Large intestine (tissue), 3 donors: ENCODE measurements at regions not wholly inside any gene's neighbourhood (a gene's known extent, or its start where the extent isn't known, plus 50 kb on each side); places are given as distances from the start of the nearest gene placed in this dataset.
"Not testable (repeated sequence)": the region's sequence is repeated elsewhere in the genome, so short reads cannot be mapped to it uniquely, and the experiment has no call there.

Experiments
- DNase-seq, 2 donors: peaks; one replicate each; pipeline versions ENCODE4 v3.0.0 to v3.0.0-alpha.2; 2013
- H3K27ac ChIP-seq: one replicate; pipeline ENCODE4 v1.5.1; 2013; ENCODE audit warnings: low read length
- H3K27me3 ChIP-seq: 2 replicates; pipeline ENCODE4 v1.6.1; 2013; ENCODE audit warnings: low read length; ENCODE audit not compliant: control insufficient read depth, insufficient read depth
- H3K36me3 ChIP-seq: 2 replicates; pipeline ENCODE4 v1.6.1; 2013; ENCODE audit warnings: low read length; ENCODE audit not compliant: control insufficient read depth, insufficient read depth
- H3K4me1 ChIP-seq: one replicate; pipeline ENCODE4 v1.6.1; 2013; ENCODE audit warnings: low read length; ENCODE audit not compliant: control insufficient read depth, insufficient read depth
- H3K4me3 ChIP-seq: one replicate; pipeline ENCODE4 v1.5.1; 2013; ENCODE audit warnings: low read length
- H3K9me3 ChIP-seq: one replicate; pipeline ENCODE4 v1.6.1; 2013; ENCODE audit warnings: mild to moderate bottlenecking, low read depth, low read length, moderate library complexity; ENCODE audit not compliant: control insufficient read depth
- WGBS: methylation state at CpG from one replicate; pipeline ENCODE4 v1.1.5; 2013; ENCODE audit warnings: low lambda C conversion rate; ENCODE audit not compliant: insufficient coverage; 5-methylcytosine and 5-hydroxymethylcytosine counted together

DNA sequence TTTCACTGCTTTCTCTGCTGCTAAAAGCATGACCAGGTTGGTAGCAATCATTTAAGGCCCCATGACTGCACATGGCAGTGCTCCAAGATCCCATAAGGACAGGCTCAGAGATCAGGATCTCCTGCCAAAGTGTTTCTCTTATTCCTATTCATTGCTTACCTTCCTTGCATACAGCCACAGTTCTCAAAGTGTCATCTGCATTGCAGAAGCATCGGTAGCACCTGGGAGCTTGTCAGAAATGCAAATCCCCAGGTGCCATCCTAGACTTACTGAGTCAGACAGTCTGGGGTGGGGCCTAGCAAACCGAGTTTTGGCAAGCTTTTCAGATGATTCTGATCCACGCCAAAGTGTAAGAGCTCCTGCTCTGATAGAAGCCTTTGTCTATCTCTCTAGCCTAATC lies 489.0 kb upstream of the AUTS2 start:
- no peak overlapping the region for H3K4me3 ChIP-seq
- H3K27ac ChIP-seq, result no peak overlapping the region
- no peaks in the 10 kb centered on the region for H3K4me1 ChIP-seq
- no peak for DNase-seq
- WGBS, result no CpG with 5 or more reads among the region's 3 CpGs
- H3K9me3 ChIP-seq, result no peaks in the 10 kb centered on the region
- H3K27me3 ChIP-seq, result no peaks in the 10 kb centered on the region
- no peaks in the 10 kb centered on the region for H3K36me3 ChIP-seq

DNA sequence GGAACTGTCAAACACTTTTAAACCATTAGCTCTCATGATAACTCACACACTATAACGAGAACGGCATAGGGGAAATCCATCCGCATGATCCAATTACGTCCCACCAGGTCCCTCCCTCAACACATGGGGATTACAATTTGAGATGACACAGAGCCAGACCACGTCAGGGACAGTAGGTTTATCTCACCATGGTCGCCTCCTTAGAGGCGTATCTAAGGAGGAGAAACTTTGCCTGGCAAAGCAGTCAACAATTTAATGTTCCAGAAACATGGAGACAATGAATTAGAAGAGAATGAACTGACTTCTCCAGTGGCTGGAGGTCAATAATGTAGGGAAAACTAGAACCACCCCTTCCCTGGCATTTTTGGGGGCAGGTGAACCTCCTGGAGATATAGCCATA lies 488.4 kb upstream of the AUTS2 start:
- Histone ChIP-seq H3K4me3 (no peak overlapping the region), H3K9me3 (no peaks in the 10 kb centered on the region), H3K36me3 (no peaks in the 10 kb centered on the region), H3K27ac (no peak overlapping the region), H3K27me3 (no peaks in the 10 kb centered on the region), H3K4me1 (no peaks in the 10 kb centered on the region)
- whole genome bisulfite sequencing, result 60% methylated on average over 1 of the region's 7 CpGs
- no peak for DNase-seq

DNA sequence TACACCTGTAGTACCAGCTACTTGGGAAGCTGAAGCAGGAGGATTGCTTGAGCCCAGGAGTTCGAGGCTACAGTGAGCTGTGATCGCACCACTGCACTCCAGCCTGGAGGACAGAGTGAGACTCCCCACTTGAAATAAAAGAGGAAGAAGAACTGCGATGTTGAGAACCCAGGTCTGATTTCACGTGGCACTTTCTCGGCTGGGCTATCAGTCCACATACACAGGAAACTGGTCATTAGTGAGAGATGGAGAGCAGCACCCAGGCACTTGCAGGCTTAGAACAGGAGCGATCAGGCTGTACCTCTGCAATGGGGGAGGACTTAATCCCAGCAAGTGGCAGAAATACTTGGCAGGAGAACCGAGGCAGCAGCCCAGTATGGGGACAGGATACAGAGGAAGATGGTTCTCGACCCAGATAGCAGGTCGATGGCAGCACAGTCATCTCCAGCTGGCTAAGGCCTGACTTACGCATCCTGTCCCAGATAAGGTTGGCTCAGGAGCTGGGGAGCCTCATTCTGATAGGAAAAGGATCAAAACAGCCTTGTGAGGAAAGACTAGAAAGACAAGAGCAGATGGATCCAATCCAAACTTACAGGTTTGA lies 487.7 kb upstream of the AUTS2 start:
- WGBS, result no CpG with 5 or more reads among the region's 10 CpGs

DNA sequence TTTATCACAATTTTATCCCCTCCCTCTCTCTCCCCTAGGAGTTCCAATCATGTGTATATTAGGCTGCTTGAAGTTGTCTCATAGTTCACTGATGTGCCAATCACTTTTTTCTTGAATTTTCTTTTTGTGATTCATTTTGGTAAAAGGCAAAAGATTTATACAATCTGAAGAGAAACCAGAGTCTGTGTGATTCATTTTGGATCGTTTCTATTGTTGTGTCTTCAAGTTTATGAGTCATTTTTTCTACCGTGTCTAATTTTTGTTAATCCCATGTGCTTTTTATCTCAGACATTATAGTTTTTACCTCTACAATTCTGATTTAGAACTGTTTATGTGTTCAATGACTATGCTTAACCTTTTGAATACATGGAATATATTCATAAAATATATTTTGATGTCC lies 483.9 kb upstream of the AUTS2 start:
- H3K27me3 ChIP-seq, result no peaks in the 10 kb centered on the region
- no peaks in the 10 kb centered on the region for H3K36me3 ChIP-seq
- H3K9me3 ChIP-seq, result no peaks in the 10 kb centered on the region
- no peak overlapping the region for H3K27ac ChIP-seq
- WGBS, result 100% methylated on average over 1 of the region's 2 CpGs
- H3K4me1 ChIP-seq, result no peaks in the 10 kb centered on the region
- DNase-seq, result no peak
- no peak overlapping the region for H3K4me3 ChIP-seq

More for the DNA sequence above, 487.7 kb upstream of the AUTS2 start:
- no peak for DNase-seq
- Histone ChIP-seq H3K36me3 (no peaks in the 10 kb centered on the region), H3K4me3 (no peak overlapping the region), H3K9me3 (no peaks in the 10 kb centered on the region), H3K27ac (no peak overlapping the region), H3K4me1 (no peaks in the 10 kb centered on the region), H3K27me3 (no peaks in the 10 kb centered on the region)

DNA sequence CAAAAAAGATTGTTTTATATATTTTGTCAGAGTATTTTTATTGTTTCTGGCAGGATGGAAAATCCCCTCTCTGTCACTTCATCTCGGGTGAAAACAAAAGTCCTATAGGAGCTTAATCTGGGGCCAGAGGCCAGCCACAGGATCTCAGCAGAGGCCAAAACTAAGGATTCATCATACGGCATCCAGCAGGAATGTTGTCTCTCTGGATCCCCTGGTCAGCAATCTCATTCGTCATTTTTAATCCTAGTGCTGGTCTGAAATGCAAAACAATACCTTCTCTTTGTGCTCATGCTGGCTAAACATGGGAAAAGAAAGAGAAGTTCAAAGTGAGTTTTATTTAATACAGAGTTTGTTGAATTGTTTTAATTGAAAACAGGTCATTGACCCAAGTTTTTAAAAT lies 482.5 kb upstream of the AUTS2 start:
- no peaks in the 10 kb centered on the region for H3K27me3 ChIP-seq
- DNase-seq, result no peak
- no peaks in the 10 kb centered on the region for H3K9me3 ChIP-seq
- no peak overlapping the region for H3K27ac ChIP-seq
- no peaks in the 10 kb centered on the region for H3K4me1 ChIP-seq
- H3K4me3 ChIP-seq, result no peak overlapping the region
- H3K36me3 ChIP-seq, result no peaks in the 10 kb centered on the region
- WGBS, result no CpG with 5 or more reads among the region's 3 CpGs

DNA sequence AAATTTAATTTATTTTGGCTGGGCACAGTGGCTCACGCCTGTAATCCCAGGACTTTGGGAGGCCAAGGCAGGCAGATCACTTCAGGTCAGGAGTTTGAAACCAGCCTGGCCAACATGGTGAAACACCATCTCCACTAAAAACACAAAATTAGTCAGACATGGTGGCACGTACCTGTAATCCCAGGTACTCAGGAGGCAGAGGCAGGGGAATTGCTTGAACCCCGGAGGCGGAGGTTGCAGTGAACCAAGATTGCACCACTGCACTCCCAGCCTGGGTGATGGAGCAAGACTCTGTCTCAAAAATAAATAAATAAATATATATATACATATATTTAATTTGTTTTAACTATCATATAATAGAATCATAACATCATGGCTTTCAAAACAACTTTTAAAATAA lies 482.1 kb upstream of the AUTS2 start:
- not testable (repeated sequence) for H3K9me3 ChIP-seq, H3K4me3 ChIP-seq, H3K27ac ChIP-seq, H3K27me3 ChIP-seq, DNase-seq, H3K4me1 ChIP-seq, H3K36me3 ChIP-seq
- no CpG with 5 or more reads among the region's 4 CpGs for WGBS

DNA sequence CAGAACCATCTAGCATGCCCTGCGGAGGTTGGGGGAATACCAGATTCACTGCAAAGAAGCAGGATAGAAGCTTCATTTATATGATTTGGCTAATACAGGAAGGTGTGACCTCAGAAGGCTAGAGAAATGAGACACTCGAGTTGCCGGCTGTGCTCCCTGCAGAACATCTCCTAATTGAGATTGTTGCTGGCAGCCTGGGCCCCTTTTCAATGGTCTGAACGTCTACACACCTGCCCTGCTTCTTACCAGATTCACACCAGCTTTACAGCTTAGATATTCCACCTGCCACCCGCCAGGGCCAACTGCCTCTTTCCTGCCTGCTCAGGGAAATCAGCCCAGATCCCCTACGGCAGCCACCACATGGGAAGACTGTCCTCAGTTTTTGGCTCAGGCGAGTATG lies 475.3 kb upstream of the AUTS2 start:
- H3K9me3 ChIP-seq, result no peaks in the 10 kb centered on the region
- WGBS, result no CpG with 5 or more reads among the region's 7 CpGs
- no peaks in the 10 kb centered on the region for H3K4me1 ChIP-seq
- no peaks in the 10 kb centered on the region for H3K36me3 ChIP-seq
- H3K27ac ChIP-seq, result no peak overlapping the region
- H3K27me3 ChIP-seq, result no peaks in the 10 kb centered on the region
- no peak for DNase-seq
- no peak overlapping the region for H3K4me3 ChIP-seq

DNA sequence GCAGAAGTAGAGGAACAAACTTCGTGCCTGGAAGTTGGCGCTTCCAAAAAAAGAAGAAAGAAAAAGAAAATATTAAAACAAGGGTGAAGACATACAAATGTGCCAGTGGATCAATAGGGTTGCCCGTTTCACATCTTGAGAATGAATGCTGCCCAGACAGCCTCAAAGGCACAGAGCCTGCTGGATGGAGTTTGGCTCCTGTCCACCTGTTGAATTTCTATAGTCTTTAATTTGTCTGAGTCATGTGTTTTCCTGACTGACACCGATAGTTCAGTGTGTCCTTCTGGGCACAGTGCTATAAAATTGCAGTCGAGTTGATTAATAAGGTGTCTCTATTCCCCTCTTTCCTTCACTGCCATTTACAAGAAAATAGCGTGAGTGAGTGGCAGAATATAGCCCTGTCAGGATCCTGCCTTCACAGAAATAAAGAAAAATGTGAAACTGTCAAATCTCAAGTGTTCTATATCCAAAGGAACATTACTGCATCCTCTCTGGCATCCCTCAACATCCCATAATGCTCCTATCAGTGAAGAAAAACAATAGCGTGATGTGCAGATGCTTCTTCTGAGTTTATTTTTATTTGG lies 471.3 kb upstream of the AUTS2 start:
- Histone ChIP-seq H3K27ac (no peak overlapping the region), H3K9me3 (no peaks in the 10 kb centered on the region), H3K27me3 (no peaks in the 10 kb centered on the region), H3K4me1 (no peaks in the 10 kb centered on the region), H3K4me3 (no peak overlapping the region), H3K36me3 (no peaks in the 10 kb centered on the region)
- no peak for DNase-seq
- 69% methylated on average over 2 of the region's 7 CpGs for WGBS

DNA sequence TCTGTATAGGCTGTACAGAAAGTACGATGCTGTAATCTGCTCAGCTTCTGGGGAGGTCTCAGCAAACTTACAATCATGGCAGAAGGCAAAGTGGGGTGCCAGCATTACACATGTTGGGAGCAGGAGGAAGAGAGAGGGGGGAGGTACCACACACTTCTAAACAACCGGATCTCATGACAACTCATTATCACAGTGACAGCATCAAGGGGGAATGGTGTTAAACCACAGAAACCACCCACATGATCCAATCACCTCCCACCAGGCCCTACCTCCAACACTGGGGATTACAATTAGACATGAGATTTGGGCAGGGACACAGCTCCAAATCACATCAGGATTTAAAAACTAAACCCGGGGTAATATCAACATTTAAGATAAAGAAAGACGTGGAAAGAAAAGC lies 468.8 kb upstream of the AUTS2 start:
- Histone ChIP-seq H3K27me3 (peaks cover 2% of the 10 kb centered on the region), H3K27ac (no peak overlapping the region), H3K36me3 (no peaks in the 10 kb centered on the region), H3K4me3 (no peak overlapping the region), H3K9me3 (no peaks in the 10 kb centered on the region), H3K4me1 (no peaks in the 10 kb centered on the region)
- WGBS, result 81% methylated on average over 3 of the region's 4 CpGs
- no peak for DNase-seq

DNA sequence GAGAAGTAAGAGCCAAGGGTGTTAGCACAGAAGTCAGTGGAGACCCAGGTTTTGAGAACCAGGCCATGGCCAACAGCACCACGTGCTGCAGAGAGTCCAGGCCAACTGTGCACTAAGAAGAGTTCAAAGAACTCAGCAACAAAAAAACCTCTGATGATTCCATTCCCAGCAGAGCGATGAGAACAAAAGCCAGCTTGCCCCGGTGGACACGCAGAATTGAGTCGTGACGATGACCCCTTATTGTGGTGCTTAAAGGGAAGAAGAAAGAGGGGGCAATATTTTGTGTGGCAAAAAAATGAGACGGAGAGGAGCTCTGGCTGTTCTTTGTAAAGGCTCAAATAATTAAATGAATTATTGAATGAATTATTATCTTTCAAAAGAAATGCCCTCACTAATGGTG lies 468.3 kb upstream of the AUTS2 start:
- no peak for DNase-seq
- Histone ChIP-seq H3K4me1 (no peaks in the 10 kb centered on the region), H3K27ac (no peak overlapping the region), H3K9me3 (no peaks in the 10 kb centered on the region), H3K4me3 (no peak overlapping the region), H3K27me3 (peaks cover 2% of the 10 kb centered on the region), H3K36me3 (no peaks in the 10 kb centered on the region)
- 71% methylated on average over 4 of the region's 7 CpGs for WGBS

DNA sequence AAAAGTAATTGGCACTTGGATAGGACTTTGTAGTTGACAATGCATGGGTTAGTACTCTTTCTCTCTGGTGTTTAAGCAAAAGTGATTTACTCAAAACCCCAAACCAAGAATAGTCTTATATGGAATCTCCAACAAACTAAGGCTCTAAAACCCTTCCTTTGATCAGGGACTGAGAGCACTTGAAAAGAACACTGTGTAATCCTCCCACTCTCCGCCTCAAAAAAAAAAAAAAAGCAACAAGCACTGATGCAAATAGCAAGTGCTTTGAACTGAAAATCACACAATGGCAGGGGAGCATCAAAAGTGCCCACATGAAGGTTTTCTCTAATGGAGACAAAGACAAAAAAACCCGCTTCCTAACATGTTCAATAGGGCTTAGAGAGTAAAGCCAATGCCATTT lies 467.9 kb upstream of the AUTS2 start:
- Histone ChIP-seq H3K4me3 (no peak overlapping the region), H3K36me3 (no peaks in the 10 kb centered on the region), H3K4me1 (no peaks in the 10 kb centered on the region), H3K9me3 (no peaks in the 10 kb centered on the region), H3K27me3 (peaks cover 2% of the 10 kb centered on the region), H3K27ac (no peak overlapping the region)
- DNase-seq, result no peak
- WGBS, result 80% methylated on average over 1 of the region's 2 CpGs
